ENCODE measurements at regions not wholly inside any gene's neighbourhood (a gene's known extent, or its start where the extent isn't known, plus 50 kb on each side); places are given as distances from the start of the nearest gene placed in this dataset.

DNA sequence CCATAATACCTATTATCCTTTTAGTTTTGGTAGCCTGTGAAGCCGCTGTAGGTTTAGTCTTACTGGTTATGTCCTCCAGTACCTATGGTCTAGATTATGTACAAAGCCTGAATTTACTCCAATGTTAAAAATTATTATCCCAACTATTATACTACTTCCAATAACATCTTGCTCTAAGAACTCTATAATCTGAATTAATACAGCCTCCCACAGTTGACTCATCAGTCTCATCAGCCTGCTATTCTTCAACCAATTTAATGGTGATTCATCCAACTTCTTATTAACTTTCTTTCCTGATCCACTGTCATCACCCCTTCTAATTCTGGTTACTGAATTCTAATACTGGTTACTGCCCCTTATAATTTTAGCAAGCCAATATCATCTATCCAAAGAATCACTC is 370.3 kb upstream of the OPRM1 start:
- FAIRE-seq = no peak
- TF ChIP-seq JUN (IDR thresholded peaks at IDR 0.05; ENCODE audit: low read depth, low read length) = no peak
- TF ChIP-seq SIRT6 (IDR thresholded peaks at IDR 0.05; ENCODE audit: low read length) = no peak
- no peak for TF ChIP-seq TCF12 (IDR thresholded peaks at IDR 0.05; ENCODE audit: low read depth, low read length)
- TF ChIP-seq GABPA (IDR thresholded peaks at IDR 0.05; ENCODE audit: borderline replicate concordance, insufficient read depth, low read length) = no peak
- TF ChIP-seq SIX5 (IDR thresholded peaks at IDR 0.05; ENCODE audit: low read depth, low read length) = no peak
- no peak for TF ChIP-seq KDM5A (IDR thresholded peaks at IDR 0.05; ENCODE audit: low read length)
- no peaks in the 10 kb centered on the region for H3K27me3 ChIP-seq (replicated peaks in 1 of 4; ENCODE audit: control insufficient read depth in 3 of 4, extremely low read depth in 1 of 4, insufficient read depth in 3 of 4, low read length in 3 of 4)
- H3K9ac ChIP-seq (replicated peaks in 1 of 4; ENCODE audit: extremely low read depth in 1 of 4, low read depth in 3 of 4, low read length in 3 of 4) = no peak overlapping the region
- H4K5ac ChIP-seq (ENCODE audit: insufficient read length, low read depth, low read length) = no peak overlapping the region
- no peak overlapping the region for H3K23ac ChIP-seq (ENCODE audit: insufficient read length)
- no peak overlapping the region for H4K8ac ChIP-seq (ENCODE audit: extremely low read depth, insufficient read depth, low read length)
- H3K18ac ChIP-seq (ENCODE audit: extremely low read depth, low read length) = no peak overlapping the region
- no peaks in the 10 kb centered on the region for H4K20me1 ChIP-seq (replicated peaks in 1 of 2; ENCODE audit: control insufficient read depth in 1 of 2, insufficient read depth in 2 of 2, low read length in 2 of 2)
- no peak overlapping the region for H3K4ac ChIP-seq (replicated peaks; ENCODE audit: insufficient read length, low read depth, low read length)
- H2BK120ac ChIP-seq (replicated peaks; ENCODE audit: low read depth, low read length) = no peak overlapping the region
- H2BK15ac ChIP-seq (ENCODE audit: low read length) = no peak overlapping the region
- H3K27ac ChIP-seq (ENCODE audit: low read depth, low read length) = no peak overlapping the region
- H2AK5ac ChIP-seq (ENCODE audit: low read depth, low read length) = no peak overlapping the region
- WGBS, 2 experiments (ENCODE audit: extremely low coverage in 1 of 2, insufficient coverage in 1 of 2, insufficient read length in 1 of 2, insufficient replicate concordance in 2 of 2, low coverage in 1 of 2, low lambda C conversion rate in 2 of 2, missing lambda C conversion rate in 1 of 2) = 84% methylated on average over 1 of the region's 1 CpG; no CpG with 5 or more reads in 1 of the 2 experiments
- no peaks in the 10 kb centered on the region for H3K36me3 ChIP-seq (ENCODE audit: control insufficient read depth in 2 of 4, insufficient read depth in 4 of 4, low read length in 3 of 4)
- no peaks in the 10 kb centered on the region for H3K79me1 ChIP-seq (ENCODE audit: low read depth, low read length)
- H3K4me1 ChIP-seq (replicated peaks in 1 of 4; ENCODE audit: control insufficient read depth in 3 of 4, insufficient read depth in 4 of 4, low read length in 3 of 4) = no peaks in the 10 kb centered on the region
- H3K4me2 ChIP-seq (ENCODE audit: insufficient read depth in 1 of 2, low read depth in 2 of 2, low read length in 2 of 2) = no peak overlapping the region
- no peak for DNase-seq (ENCODE audit: low read depth in 1 of 2, low spot score in 2 of 2)
- H2BK5ac ChIP-seq (ENCODE audit: low read depth, low read length) = no peak overlapping the region
- no peak overlapping the region for H3K14ac ChIP-seq (ENCODE audit: insufficient read length)
- H3K79me2 ChIP-seq (ENCODE audit: control insufficient read depth in 1 of 2, insufficient read depth in 2 of 2, low read length in 2 of 2) = no peaks in the 10 kb centered on the region
- H2BK20ac ChIP-seq (ENCODE audit: low read length) = no peak overlapping the region
- CTCF ChIA-PET (ENCODE audit: partially characterized antibody) = no interaction called here
- H3K4me3 ChIP-seq (ENCODE audit: extremely low read depth in 1 of 4, insufficient read depth in 2 of 4, low read depth in 3 of 4, low read length in 4 of 4) = no peak overlapping the region
- no peak overlapping the region for H2BK12ac ChIP-seq (ENCODE audit: low read depth, low read length)
- no peak overlapping the region for H4K91ac ChIP-seq (replicated peaks; ENCODE audit: insufficient read length, low read length)
- no peaks in the 10 kb centered on the region for H3K9me3 ChIP-seq (ENCODE audit: insufficient read depth in 2 of 2, low read depth in 1 of 2, low read length in 1 of 2)
- H3K23me2 ChIP-seq (ENCODE audit: low read depth, low read length) = no peaks in the 10 kb centered on the region
- H2AFZ ChIP-seq (ENCODE audit: low read length) = no peak overlapping the region
- H3K56ac ChIP-seq (replicated peaks; ENCODE audit: insufficient read length, low read depth, low read length) = no peak overlapping the region
- POLR2A ChIA-PET (ENCODE audit: partially characterized antibody) = no interaction called here
